HUES48 (cell line): ENCODE measurements at regions not wholly inside any gene's neighbourhood (a gene's known extent, or its start where the extent isn't known, plus 50 kb on each side); places are given as distances from the start of the nearest gene placed in this dataset.
"Not testable (repeated sequence)": the region's sequence is repeated elsewhere in the genome, so short reads cannot be mapped to it uniquely, and the experiment has no call there.

Experiments used
- H3K27ac ChIP-seq: one replicate; pipeline ENCODE4 v1.7.0; 2013; ENCODE audit warnings: low read depth, low read length, inconsistent platforms
- H3K27me3 ChIP-seq: 2 replicates; pipeline ENCODE4 v1.6.1; 2013; ENCODE audit warnings: mild to moderate bottlenecking, low read length; ENCODE audit not compliant: control insufficient read depth, insufficient read depth
- H3K36me3 ChIP-seq: 2 replicates; pipeline ENCODE4 v1.6.1; 2013; ENCODE audit warnings: low read length; ENCODE audit not compliant: control insufficient read depth, insufficient read depth
- H3K4me1 ChIP-seq: 2 replicates; pipeline ENCODE4 v1.6.1; 2013; ENCODE audit warnings: mild to moderate bottlenecking, low read length; ENCODE audit not compliant: control insufficient read depth, insufficient read depth
- H3K4me3 ChIP-seq: 2 replicates; pipeline ENCODE4 v1.5.1; 2013; ENCODE audit warnings: mild to moderate bottlenecking, low read depth, low read length
- H3K9ac ChIP-seq: 2 replicates; pipeline ENCODE4 v1.6.1; 2013; ENCODE audit warnings: mild to moderate bottlenecking, low read depth, low read length, moderate library complexity
- H3K9me3 ChIP-seq: 2 replicates; pipeline ENCODE4 v1.6.1; 2013; ENCODE audit warnings: low read length; ENCODE audit not compliant: control insufficient read depth, insufficient read depth

- H3K4me1 ChIP-seq: no peaks in the 10 kb centered on the region
- H3K4me3 ChIP-seq: no peak overlapping the region
- H3K27me3 ChIP-seq: no peaks in the 10 kb centered on the region
- no peaks in the 10 kb centered on the region for H3K9me3 ChIP-seq
- H3K9ac ChIP-seq: no peak overlapping the region
- no peak overlapping the region for H3K27ac ChIP-seq
- no peaks in the 10 kb centered on the region for H3K36me3 ChIP-seq
These were observed 370.9 kb downstream of the PRR32 start for GRCh38 chrX:127190381-127190780.

GRCh38 chrX:127207326-127207725, 387.8 kb downstream of the PRR32 start:
- H3K9ac ChIP-seq: no peak overlapping the region
- no peaks in the 10 kb centered on the region for H3K9me3 ChIP-seq
- no peaks in the 10 kb centered on the region for H3K27me3 ChIP-seq
- H3K36me3 ChIP-seq: no peaks in the 10 kb centered on the region
- H3K4me3 ChIP-seq: no peak overlapping the region
- H3K27ac ChIP-seq: no peak overlapping the region
- H3K4me1 ChIP-seq: 0 out of 2 replicates have a peak, but pooled peaks cover 3% of the 10 kb centered on the region

GRCh38 chrX:127221821-127222220, 402.3 kb downstream of the PRR32 start:
- H3K27me3 ChIP-seq, H3K4me1 ChIP-seq, H3K9ac ChIP-seq, H3K27ac ChIP-seq, H3K36me3 ChIP-seq, H3K4me3 ChIP-seq: not testable (repeated sequence)
- peaks cover 40% of the 10 kb centered on the region for H3K9me3 ChIP-seq

- H3K4me1 ChIP-seq: no peaks in the 10 kb centered on the region
- no peaks in the 10 kb centered on the region for H3K27me3 ChIP-seq
- H3K9me3 ChIP-seq: peaks cover 14% of the 10 kb centered on the region
- no peak overlapping the region for H3K9ac ChIP-seq
- H3K27ac ChIP-seq: no peak overlapping the region
- no peak overlapping the region for H3K4me3 ChIP-seq
- no peaks in the 10 kb centered on the region for H3K36me3 ChIP-seq
These were observed 424.1 kb downstream of the PRR32 start for GRCh38 chrX:127243654-127244053.

GRCh38 chrX:127259742-127260141, 440.2 kb downstream of the PRR32 start:
- Histone ChIP-seq H3K9me3 (no peaks in the 10 kb centered on the region), H3K9ac (no peak overlapping the region), H3K4me3 (no peak overlapping the region), H3K36me3 (no peaks in the 10 kb centered on the region), H3K27ac (no peak overlapping the region), H3K27me3 (no peaks in the 10 kb centered on the region), H3K4me1 (no peaks in the 10 kb centered on the region)

GRCh38 chrX:127276326-127276725, 456.8 kb downstream of the PRR32 start:
- H3K27me3 ChIP-seq: no peaks in the 10 kb centered on the region
- H3K27ac ChIP-seq: no peak overlapping the region
- no peak overlapping the region for H3K9ac ChIP-seq
- H3K4me3 ChIP-seq: no peak overlapping the region
- H3K36me3 ChIP-seq: no peaks in the 10 kb centered on the region
- H3K4me1 ChIP-seq: no peaks in the 10 kb centered on the region
- no peaks in the 10 kb centered on the region; the same call in 1 of the 2 replicates for H3K9me3 ChIP-seq

GRCh38 chrX:127300511-127300910, 481.0 kb downstream of the PRR32 start:
- Histone ChIP-seq H3K4me1 (no peaks in the 10 kb centered on the region), H3K27ac (no peak overlapping the region), H3K4me3 (no peak overlapping the region), H3K9me3 (no peaks in the 10 kb centered on the region), H3K27me3 (no peaks in the 10 kb centered on the region), H3K9ac (no peak overlapping the region), H3K36me3 (no peaks in the 10 kb centered on the region)

- Histone ChIP-seq H3K9me3 (no peaks in the 10 kb centered on the region), H3K9ac (no peak overlapping the region)
These were observed 483.3 kb downstream of the PRR32 start for GRCh38 chrX:127302841-127303240.

GRCh38 chrX:127305013-127305412, 485.5 kb downstream of the PRR32 start:
- no peaks in the 10 kb centered on the region for H3K27me3 ChIP-seq
- H3K27ac ChIP-seq: no peak overlapping the region
- H3K9me3 ChIP-seq: no peaks in the 10 kb centered on the region
- no peak overlapping the region for H3K9ac ChIP-seq
- H3K4me1 ChIP-seq: no peaks in the 10 kb centered on the region
- H3K4me3 ChIP-seq: no peak overlapping the region
- no peaks in the 10 kb centered on the region for H3K36me3 ChIP-seq

More at GRCh38 chrX:127302841-127303240, 483.3 kb downstream of the PRR32 start:
- Histone ChIP-seq H3K27ac (no peak overlapping the region), H3K4me3 (no peak overlapping the region), H3K4me1 (no peaks in the 10 kb centered on the region), H3K27me3 (no peaks in the 10 kb centered on the region), H3K36me3 (no peaks in the 10 kb centered on the region)

- Histone ChIP-seq H3K4me3 (no peak overlapping the region), H3K9ac (no peak overlapping the region), H3K4me1 (no peaks in the 10 kb centered on the region), H3K27ac (no peak overlapping the region), H3K27me3 (no peaks in the 10 kb centered on the region), H3K9me3 (no peaks in the 10 kb centered on the region), H3K36me3 (no peaks in the 10 kb centered on the region)
These were observed 486.7 kb downstream of the PRR32 start for GRCh38 chrX:127306262-127306661.

- H3K36me3 ChIP-seq: no peaks in the 10 kb centered on the region
- no peak overlapping the region for H3K9ac ChIP-seq
- H3K4me3 ChIP-seq: no peak overlapping the region
- no peaks in the 10 kb centered on the region for H3K27me3 ChIP-seq
- 0 out of 2 replicates have a peak, but pooled peaks cover 2% of the 10 kb centered on the region for H3K4me1 ChIP-seq
- no peaks in the 10 kb centered on the region for H3K9me3 ChIP-seq
- H3K27ac ChIP-seq: no peak overlapping the region
These were observed 494.1 kb downstream of the PRR32 start for GRCh38 chrX:127313635-127314034.

- H3K9ac ChIP-seq: no peak overlapping the region
- 0 out of 2 replicates have a peak, but pooled peaks cover 2% of the 10 kb centered on the region for H3K4me1 ChIP-seq
- no peaks in the 10 kb centered on the region for H3K27me3 ChIP-seq
- H3K27ac ChIP-seq: no peak overlapping the region
- H3K9me3 ChIP-seq: no peaks in the 10 kb centered on the region
- no peak overlapping the region for H3K4me3 ChIP-seq
- H3K36me3 ChIP-seq: no peaks in the 10 kb centered on the region
These were observed 497.6 kb downstream of the PRR32 start for GRCh38 chrX:127317159-127317558.
